ENCODE measurements at regions not wholly inside any gene's neighbourhood (a gene's known extent, or its start where the extent isn't known, plus 50 kb on each side); places are given as distances from the start of the nearest gene placed in this dataset.
A peak's percentile ranks its signal among the peaks of the same experiment; 100 is the strongest.

DNA sequence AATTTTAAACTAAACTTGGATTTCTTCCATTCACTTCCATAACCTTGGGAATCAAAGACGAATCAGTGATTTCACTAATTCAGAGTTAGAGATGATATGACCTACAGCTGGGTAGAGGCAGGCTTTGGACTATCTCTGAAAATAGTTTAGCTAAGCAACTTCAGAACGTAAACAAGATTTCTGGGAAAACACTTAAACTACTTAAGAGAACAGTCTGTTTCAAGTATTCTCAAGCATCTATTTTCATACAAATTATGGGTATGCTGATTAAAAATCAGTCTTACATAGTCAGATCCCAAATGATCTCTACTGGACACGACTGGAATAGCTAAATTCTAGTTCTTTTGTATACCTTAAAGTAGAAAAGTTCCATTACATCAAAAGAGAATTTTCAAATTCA, 179.9 kb downstream of the PLCE1 start:
- DNase-seq (ENCODE audit: low spot score) = no peak
- in situ Hi-C loops (cut with HindIII; ENCODE audit: low sequenced_read_pairs) = no loop called here

DNA sequence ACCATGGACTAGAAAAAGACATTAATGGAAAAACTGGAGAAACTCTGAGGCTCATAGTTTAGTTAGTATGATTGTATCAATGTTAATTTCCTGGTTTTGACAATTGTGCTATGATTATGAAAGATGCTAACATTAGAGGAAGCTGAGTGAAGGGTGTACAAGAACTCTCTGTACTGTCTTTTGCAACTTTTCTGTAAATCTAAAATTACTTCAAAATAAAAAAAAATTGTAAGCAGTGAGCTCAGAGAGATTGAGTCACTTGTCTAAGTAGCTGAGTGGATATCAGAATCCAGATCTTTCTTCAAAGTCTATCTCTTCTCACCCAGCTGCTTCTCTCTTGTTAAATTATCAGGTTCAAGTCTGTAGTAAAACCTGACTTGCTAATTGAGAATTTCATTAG, 181.1 kb downstream of the PLCE1 start:
- in situ Hi-C loops (cut with HindIII; ENCODE audit: low sequenced_read_pairs) = no loop called here
- DNase-seq (ENCODE audit: low spot score) = no peak

DNA sequence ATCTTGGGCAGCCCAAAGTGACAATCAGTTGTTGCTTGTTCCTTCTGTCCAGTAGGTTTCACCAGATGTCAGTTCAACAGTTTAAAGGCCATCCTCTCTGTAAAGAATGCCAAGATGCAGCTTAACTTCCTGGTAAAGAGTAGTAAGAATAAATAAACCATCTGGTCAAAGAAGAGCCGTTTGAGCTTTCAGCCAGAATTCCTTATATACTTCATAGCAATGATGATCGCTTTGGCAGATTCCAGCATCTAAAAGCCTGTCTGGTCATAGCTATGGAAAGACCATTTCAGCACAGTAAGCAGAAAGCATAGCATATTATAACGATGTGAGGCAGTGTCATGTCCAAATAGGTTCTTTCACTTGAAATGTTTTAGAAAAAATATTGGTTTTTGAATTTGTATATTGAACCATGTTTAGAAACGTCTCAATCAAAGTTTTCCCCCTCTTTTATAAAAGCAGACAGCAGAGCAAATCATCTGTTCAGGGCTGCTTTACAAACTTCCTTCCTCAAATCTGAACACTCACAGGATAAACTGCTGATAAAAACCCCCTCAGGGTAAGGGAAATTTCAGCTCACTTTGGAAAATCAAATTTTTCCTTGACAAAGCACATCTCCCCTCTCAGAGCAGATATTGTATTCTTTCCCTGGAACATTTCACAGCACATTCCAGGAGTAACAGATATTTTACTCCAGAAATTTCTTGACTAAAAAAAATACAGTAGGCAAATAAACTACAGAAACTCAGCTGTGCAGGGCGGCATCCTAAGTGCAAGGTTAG, 184.1 kb downstream of the NOC3L start:
- DNase-seq (ENCODE audit: low spot score) = no peak
- in situ Hi-C loops (cut with HindIII; ENCODE audit: low sequenced_read_pairs) = no loop called here

DNA sequence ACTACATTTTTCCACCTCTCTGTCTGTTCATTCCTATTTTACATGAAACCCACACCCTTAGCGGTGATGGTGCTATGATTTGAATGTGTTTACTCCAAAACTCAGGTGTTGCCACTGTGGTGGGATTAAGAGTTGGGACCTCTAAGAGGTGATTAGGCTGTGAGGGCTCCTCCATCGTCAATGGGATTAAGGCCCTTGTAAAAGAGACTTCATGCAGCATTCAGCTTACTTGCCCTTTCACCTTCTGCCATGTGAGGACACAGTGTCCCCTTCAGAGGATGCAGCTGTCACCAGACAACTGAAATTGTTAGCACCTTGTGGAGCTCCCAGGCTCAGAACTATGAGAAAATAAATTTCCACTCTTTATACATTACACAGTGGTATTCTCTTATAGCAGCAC, 182.2 kb downstream of the NOC3L start:
- DNase-seq (ENCODE audit: low spot score) = no peak
- in situ Hi-C loops (cut with HindIII; ENCODE audit: low sequenced_read_pairs) = no loop called here

DNA sequence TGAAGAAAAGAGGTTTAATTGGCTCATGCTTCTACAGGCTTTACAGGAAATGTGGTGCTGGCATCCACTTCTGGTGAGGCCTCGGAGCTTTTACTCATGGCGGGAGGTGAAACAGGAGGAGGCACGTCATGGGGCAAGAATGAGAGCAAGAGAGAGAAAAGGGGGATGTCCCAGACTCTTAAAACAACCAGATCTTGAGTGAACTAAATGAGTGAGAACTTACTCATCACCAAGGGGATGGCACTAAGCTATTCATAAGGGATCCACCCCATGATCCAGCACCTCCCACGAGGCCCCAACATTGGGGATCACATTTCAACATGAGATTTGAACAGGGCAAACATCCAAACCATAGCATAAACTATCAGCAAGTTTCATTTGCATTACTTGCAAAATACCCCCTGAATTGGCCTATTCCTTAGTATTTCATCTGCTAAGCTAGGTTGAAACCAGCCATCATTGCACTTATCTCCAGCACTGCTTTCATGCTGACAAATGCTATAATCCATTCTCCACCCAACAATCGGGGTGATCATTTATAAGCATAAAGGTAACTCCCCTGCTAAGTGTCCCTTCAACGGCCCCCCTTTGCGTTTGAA, 179.0 kb downstream of the NOC3L start:
- DNase-seq (ENCODE audit: low spot score) = no peak

DNA sequence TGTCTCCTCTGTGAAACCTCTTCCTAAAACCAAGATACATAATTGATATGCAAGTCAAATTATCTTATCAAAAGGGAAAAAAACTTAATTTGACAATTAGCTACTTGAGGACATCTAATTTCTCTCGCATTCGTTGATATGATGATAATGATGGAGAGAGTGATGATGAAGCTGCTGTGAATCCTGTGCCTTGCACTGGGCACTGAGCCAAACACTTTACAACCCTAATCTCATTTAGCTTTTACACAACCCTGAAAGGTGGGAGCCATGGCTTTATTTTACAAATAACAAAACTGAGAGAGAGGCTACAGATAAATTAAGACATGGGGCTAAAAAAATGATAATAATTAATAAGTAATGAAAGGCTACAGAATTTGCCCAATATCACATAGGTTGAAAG, 176.0 kb downstream of the NOC3L start:
- DNase-seq (ENCODE audit: low spot score) = no peak
- in situ Hi-C loops (cut with HindIII; ENCODE audit: low sequenced_read_pairs) = no loop called here

More for the DNA sequence above, 179.0 kb downstream of the NOC3L start:
- in situ Hi-C loops (cut with HindIII; ENCODE audit: low sequenced_read_pairs) = no loop called here

DNA sequence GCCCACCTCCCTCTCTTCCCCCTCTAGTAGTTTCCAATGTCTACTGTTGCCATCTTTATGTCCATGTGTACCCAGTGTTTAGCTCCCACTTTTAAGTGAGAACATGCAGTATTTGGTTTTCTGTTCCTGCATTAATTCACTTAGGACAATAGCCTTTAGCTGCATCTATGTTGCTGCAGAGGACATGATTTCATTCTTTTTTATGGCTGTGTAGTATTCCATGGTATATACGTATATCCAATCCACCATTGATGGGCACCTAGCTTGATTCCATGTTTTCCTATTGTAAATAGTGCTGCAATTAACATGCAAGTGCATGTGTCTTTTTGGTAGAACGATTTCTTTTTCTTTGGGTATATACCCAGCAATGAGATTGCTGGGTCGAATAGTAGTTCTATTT, 170.4 kb downstream of the NOC3L start:
- in situ Hi-C loops (cut with HindIII; ENCODE audit: low sequenced_read_pairs) = no loop called here

DNA sequence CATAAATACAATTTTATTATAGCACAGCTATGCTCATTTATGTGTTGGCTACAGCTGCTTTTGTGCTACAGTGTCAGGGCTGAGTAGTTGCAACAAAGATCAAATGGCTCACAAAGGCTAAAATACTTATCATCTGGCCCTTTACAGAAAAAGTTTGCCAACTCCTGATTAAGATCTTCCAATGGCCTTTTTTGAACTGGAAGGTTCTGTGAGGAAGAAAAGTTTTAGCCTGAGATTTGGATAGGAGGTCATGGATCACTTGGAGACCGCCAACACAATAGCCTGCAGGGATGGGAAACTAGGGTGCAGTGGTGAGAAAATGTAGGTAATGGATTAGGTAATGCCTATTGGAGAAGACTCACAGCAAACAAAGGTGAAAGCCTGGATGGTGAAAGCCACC, 169.8 kb downstream of the NOC3L start:
- in situ Hi-C loops (cut with HindIII; ENCODE audit: low sequenced_read_pairs) = no loop called here
- DNase-seq (ENCODE audit: low spot score) = no peak

More for the DNA sequence above, 170.4 kb downstream of the NOC3L start:
- DNase-seq (ENCODE audit: low spot score) = no peak

DNA sequence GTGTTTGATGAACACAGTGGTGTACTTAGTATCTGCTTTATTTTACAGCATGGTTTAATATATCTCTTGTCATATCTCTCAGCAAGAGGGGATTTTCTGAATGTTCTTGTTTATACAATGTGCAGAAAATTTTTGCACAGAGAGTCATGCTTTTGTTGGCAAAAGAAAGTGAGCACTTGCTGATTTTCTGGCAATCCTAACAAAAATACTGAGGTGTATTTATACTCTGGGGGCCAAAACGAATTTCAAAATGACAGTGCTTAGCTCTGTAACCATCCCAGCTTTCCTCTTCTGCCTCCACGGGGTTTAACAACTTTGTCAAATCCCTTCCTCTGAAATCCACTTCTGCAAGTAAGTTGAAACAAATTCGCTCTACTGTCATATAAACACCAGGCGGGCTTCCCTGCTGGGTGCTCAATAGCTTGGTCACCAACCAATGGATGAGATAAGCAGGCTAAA, 169.2 kb downstream of the NOC3L start:
- in situ Hi-C loops (cut with HindIII; ENCODE audit: low sequenced_read_pairs) = no loop called here
- peak; percentile 3 for DNase-seq (ENCODE audit: low spot score)

DNA sequence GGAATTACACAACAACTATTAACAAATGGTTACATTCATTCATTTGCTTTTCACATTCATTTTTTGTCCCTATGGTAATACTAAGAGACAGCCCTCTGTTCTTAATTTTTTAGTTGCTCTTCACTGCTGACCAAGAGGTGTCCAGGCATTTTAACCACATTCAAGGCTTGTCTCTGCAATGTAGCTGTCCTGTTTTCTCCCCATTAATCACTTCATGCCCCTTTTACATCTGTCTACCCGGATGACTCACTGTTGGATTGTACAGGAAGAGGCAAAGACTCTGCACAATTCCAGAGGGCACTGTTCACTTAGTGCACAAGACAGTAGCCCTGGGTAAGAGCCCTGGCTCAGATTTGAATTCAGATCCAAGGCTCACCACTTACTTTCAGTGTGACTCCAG, 168.5 kb downstream of the NOC3L start:
- in situ Hi-C loops (cut with HindIII; ENCODE audit: low sequenced_read_pairs) = no loop called here
- no peak for DNase-seq (ENCODE audit: low spot score)

DNA sequence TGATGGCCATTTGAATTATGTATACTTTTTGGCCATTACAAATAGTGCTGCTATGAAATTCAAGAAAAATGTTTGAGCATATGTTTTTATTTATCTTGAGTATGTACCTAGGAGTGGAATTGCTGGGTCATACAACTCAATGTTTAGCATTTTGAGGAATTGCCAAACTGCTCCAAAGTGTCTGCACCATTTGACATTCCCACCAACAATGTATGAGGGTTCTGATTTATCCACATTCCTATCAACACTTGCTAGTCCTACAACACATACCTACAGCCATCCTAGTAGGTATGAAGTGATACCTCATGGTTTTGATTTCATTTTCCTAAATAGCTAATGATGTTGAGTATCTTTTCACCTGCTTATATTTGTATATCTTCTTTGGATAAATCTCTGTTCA, 165.5 kb downstream of the NOC3L start:
- in situ Hi-C loops (cut with HindIII; ENCODE audit: low sequenced_read_pairs) = no loop called here
- DNase-seq (ENCODE audit: low spot score) = no peak

DNA sequence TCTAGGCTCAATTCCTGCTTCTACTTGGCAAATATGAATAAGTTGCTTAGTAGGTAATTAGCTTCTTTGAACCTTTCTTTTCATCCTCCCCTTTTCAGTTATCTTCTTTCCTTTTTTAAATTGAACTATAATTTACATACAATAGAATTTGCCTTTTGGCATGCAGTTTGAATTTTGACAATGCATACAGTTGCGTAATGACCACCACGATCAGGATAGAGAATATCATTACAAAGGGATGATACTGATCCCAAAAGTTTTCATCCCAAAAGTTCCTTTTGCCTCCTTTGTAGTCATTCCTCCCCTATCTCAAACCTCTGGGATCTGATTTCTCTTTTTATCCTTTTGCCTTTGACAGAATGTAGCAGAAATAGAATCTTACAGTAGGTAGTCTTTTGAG, 164.4 kb downstream of the NOC3L start:
- in situ Hi-C loops (cut with HindIII; ENCODE audit: low sequenced_read_pairs) = no loop called here
- no peak for DNase-seq (ENCODE audit: low spot score)

DNA sequence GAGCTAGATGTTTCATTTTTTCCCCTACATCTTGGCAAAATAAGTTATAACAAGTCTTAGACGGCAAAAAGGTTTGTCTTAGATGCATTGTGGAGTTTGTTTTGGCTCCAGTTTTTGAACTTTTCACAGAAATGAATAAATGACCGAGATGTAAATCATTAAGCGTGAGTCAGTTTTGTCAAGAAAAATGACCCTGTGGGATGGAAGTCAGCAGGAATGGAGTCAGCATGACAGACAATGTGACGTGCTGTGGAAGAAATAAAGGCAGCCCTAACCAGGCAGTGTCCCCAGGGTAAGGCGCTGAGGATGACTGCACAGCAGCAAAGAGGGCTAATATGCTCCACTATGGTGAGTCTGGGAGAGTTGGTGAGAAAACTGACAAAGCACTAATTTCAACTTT, 163.2 kb downstream of the NOC3L start:
- in situ Hi-C loops (cut with HindIII; ENCODE audit: low sequenced_read_pairs) = no loop called here
- no peak for DNase-seq (ENCODE audit: low spot score)

DNA sequence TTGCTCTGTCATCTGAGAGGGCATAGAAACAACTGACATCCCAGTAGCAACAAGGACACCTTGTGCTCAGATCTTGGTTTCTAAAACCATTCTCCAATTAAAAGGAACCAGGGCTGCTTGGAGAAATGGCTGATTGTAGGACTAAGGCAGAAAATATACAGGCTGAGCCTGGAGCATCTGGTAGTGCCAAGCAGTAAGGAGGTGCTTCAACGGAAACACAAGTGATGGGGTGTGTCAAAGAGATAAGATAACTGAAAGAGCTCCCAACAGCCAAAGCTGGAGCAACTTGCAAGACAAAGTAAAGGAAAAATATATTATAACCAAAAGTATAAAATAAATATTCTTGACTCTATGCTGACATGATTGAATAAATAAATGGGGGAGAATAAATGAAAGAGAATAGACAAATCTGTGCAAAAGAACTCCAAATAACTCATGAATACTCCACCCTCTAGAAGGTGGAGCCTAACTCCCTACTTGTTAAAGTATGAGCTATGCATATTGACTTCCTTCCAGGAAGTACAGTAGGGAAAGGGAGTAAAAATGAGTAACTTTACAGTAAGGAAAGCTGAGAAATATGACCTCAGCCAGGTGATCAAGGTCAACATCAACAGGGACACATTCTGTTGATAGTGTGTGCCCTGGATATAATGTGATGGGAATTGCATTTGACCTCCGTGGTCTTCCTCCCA, 162.4 kb downstream of the NOC3L start:
- DNase-seq (ENCODE audit: low spot score) = no peak
- in situ Hi-C loops (cut with HindIII; ENCODE audit: low sequenced_read_pairs) = no loop called here

DNA sequence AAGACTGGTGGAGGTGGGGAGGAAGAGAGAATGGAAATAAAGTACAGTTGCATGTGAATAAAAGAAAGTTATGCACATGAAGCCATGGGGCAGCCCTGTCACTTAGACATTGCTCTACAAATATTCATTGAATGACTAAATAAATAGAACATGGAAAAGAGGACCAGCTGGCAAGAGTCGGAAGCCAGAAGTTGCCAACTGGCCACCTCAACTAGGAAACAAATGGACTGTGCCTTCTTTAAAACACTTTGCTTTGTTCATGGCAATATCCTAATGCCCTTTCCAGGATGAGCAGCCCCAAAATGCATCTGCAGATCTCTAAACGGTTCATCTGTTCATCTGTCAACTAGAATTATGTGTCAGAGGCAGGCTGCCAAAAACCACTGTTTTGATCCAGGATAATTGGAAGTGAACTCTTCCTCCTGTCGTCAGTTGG, 157.3 kb downstream of the NOC3L start:
- no peak for DNase-seq (ENCODE audit: low spot score)

DNA sequence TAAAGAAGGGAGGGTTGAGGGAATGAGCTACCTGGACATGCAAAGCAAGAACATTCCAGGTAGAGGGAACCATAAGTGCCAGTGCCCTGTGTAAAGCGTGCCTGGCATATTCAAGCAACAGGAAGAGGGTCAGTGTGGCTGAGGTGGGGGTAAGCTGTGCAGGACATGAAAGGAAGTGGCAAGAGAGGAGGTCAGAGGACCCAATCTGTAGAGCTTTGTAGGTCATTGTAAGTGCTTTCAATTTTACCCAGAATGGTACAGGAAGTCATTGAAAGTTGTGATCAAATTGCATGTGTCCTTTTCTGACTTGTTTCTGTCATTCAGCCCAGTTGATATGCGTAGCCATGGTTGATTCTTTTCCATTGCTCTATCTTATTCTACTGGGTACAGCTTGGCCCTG, 156.6 kb downstream of the NOC3L start:
- in situ Hi-C loops (cut with HindIII; ENCODE audit: low sequenced_read_pairs) = no loop called here
- no peak for DNase-seq (ENCODE audit: low spot score)

More for the DNA sequence above, 157.3 kb downstream of the NOC3L start:
- in situ Hi-C loops (cut with HindIII; ENCODE audit: low sequenced_read_pairs) = no loop called here

DNA sequence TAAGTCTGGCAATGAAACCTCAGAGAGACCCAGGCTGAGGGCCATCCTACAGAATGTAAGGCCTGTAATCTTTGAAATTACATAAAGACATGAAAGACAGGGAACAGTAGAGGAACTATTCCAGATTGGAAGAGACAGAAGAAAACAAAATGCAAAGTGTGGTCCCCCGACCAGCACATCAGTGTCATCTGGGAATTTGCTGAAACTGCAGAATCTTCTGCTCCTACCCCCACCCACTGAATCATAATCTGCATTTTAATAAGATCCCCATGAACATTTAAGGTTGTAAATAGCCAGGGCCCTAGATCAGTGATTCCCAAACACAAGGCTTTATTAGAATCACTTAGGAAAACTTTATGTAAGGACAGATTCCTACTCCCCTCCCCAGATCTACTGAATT, 154.4 kb downstream of the NOC3L start:
- in situ Hi-C loops (cut with HindIII; ENCODE audit: low sequenced_read_pairs) = no loop called here

DNA sequence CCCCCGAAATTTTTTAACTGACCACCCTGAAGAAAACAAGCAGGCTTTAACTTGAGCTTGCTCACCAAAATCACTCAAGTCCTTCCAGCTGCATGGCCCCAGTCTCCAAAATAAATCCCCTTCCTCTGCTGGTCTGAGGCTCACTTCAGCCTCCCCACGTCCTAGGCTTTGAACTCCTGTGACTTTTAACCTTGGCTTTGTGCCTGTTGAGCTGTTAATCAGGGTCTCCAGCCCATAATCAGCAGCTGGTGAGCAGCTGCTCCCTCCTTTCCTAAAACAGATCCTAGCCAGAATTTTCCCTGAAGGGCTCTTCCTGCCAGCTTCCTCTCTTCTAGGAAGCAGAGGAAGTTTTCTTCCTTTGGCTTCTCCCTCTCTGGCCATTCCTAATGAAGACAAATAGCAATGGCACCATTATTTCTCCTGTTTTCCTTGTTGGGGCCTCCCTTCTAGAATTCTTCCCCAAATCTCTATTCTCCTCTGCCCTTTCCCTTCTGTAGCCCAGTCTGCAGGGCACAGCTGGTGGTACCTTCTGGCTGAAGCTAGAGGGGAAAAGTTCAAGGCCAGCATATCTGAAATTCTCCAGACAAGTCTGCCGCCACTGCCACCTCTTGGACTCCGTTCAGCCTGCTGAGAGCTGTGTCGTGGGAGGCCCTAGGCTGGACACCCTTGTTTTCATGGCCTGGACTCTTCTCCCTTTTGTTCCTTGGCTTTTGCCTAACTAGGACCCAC, 152.1 kb downstream of the NOC3L start:
- no peak for DNase-seq (ENCODE audit: low spot score)
- in situ Hi-C loops (cut with HindIII; ENCODE audit: low sequenced_read_pairs) = no loop called here

More for the DNA sequence above, 154.4 kb downstream of the NOC3L start:
- DNase-seq (ENCODE audit: low spot score) = no peak

DNA sequence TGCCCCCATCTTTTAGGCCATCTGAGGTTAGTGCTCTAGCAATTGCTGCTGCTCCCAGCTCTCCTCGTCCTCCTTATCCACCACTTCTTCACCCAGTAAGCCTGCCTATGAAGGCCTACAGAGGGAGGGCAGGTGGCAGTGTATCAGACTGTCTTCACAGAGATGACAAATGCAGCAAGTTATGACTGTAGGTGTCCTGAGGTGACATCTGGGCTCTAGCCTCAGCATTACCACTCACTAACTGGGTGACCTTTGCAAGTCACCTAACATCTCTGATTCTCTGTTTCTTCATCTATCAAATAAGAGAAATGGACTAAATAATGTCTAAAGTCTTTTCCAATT, 151.6 kb downstream of the NOC3L start:
- no peak for DNase-seq (ENCODE audit: low spot score)
- in situ Hi-C loops (cut with HindIII; ENCODE audit: low sequenced_read_pairs) = no loop called here

DNA sequence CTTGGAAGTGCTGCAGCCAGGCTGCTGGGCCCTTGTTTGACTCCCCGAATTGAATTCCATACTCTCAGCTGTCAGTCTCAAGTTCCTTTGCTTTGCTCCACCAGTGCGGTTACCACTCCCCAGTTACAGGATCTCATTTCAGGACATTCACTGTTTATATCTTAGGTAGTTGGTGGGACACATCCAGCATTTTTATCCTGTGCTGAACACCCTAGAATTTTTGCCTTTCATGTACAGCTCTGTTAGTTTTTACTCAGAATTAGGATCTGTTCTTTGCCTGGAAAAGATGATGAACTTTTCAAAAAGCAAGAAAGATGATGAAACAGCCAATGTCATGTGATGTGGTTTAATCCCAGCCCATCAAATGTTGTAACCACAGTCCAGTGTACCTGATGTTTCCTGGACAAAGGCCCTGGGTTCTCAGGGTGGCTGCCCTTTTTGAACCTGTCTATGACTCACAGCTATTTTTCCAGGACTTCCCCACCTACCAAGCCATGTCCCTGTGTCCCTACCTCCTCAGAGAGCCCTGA, 149.7 kb downstream of the NOC3L start:
- DNase-seq (ENCODE audit: low spot score) = no peak
- in situ Hi-C loops (cut with HindIII; ENCODE audit: low sequenced_read_pairs) = no loop called here
